HepG2 (cell line): ENCODE measurements at regions not wholly inside any gene's neighbourhood (a gene's known extent, or its start where the extent isn't known, plus 50 kb on each side); places are given as distances from the start of the nearest gene placed in this dataset.

Experiments
- ARNTL ChIP-seq: sonication (generic); formaldehyde crosslinking; IDR thresholded peaks from 2 replicates; pipeline ENCODE4 v1.4.0; 2020; ENCODE audit warnings: mild to moderate bottlenecking, missing genetic modification reagents
- BRD4 ChIP-seq: sonication (generic); formaldehyde crosslinking; IDR thresholded peaks from 2 replicates; pipeline ENCODE4 v1.4.0; 2020; ENCODE audit warnings: missing genetic modification reagents
- CEBPB ChIP-seq: IDR thresholded peaks from 2 replicates; pipeline ENCODE4 v1.6.1; 2011; ENCODE audit warnings: low read depth, low read length, improper control_type of control experiment, borderline replicate concordance
- GABPA ChIP-seq, 2 experiments: IDR thresholded peaks; 2 replicates each; pipeline ENCODE4 v1.6.1; 2011 to 2016; ENCODE audit warnings: low read depth in 2 of 2, low read length in 1 of 2, missing biosample characterization in 1 of 2, missing genetic modification characterization in 1 of 2
- NCOA5 ChIP-seq: sonication (generic); formaldehyde crosslinking; IDR thresholded peaks from 2 replicates; pipeline ENCODE4 v1.4.0; 2020; ENCODE audit warnings: missing genetic modification reagents
- SMAD9 ChIP-seq: sonication (generic); formaldehyde crosslinking; IDR thresholded peaks from 2 replicates; pipeline ENCODE4 v1.5.1; 2020; ENCODE audit warnings: mild to moderate bottlenecking, missing genetic modification reagents
- TOPORS ChIP-seq: sonication (generic); formaldehyde crosslinking; IDR thresholded peaks from 2 replicates; pipeline ENCODE4 v1.8.0; 2023; ENCODE audit warnings: mild to moderate bottlenecking, missing genetic modification reagents
- ZBTB3 ChIP-seq: sonication (generic); formaldehyde crosslinking; IDR thresholded peaks from 2 replicates; pipeline ENCODE4 v1.4.0; 2020; ENCODE audit warnings: low read depth, mild to moderate bottlenecking, moderate library complexity, missing genetic modification reagents, borderline replicate concordance
- ZNF317 ChIP-seq: sonication (generic); formaldehyde crosslinking; IDR thresholded peaks from 2 replicates; pipeline ENCODE4 v1.5.0; 2020; ENCODE audit warnings: mild to moderate bottlenecking, missing genetic modification reagents
- ZNF484 ChIP-seq: sonication (generic); formaldehyde crosslinking; IDR thresholded peaks from 2 replicates; pipeline ENCODE4 v1.5.1; 2020; ENCODE audit warnings: mild to moderate bottlenecking, low read depth, missing genetic modification reagents, borderline replicate concordance
- ZNF746 ChIP-seq: sonication (generic); formaldehyde crosslinking; IDR thresholded peaks from 2 replicates; pipeline ENCODE4 v1.8.0; 2022; ENCODE audit warnings: mild to moderate bottlenecking, missing genetic modification reagents
- TF ChIP-seq, protein P1 (sequence below): sonication (generic); formaldehyde crosslinking; IDR thresholded peaks from 2 replicates; pipeline ENCODE4 v1.9.0; 2021; ENCODE audit warnings: missing genetic modification reagents, mild to moderate bottlenecking, borderline replicate concordance
- TF ChIP-seq, protein P2 (sequence below): sonication (generic); formaldehyde crosslinking; IDR thresholded peaks from 2 replicates; pipeline ENCODE4 v1.8.0; 2023; ENCODE audit warnings: mild to moderate bottlenecking, missing genetic modification reagents
- TF ChIP-seq, protein P3 (sequence below), 2 experiments: sonication (generic) in 1 of 2; formaldehyde crosslinking in 1 of 2; IDR thresholded peaks; 2 replicates each; pipeline versions ENCODE4 v1.5.1 to v1.6.1; 2011 to 2020; ENCODE audit warnings: borderline replicate concordance in 1 of 2, low read depth in 1 of 2, low read length in 1 of 2, mild to moderate bottlenecking in 1 of 2, missing genetic modification reagents in 1 of 2, moderate library complexity in 1 of 2
- TF ChIP-seq, protein P4 (sequence below): sonication (generic); formaldehyde crosslinking; IDR thresholded peaks from 2 replicates; pipeline ENCODE4 v1.8.1; 2023; ENCODE audit warnings: mild to moderate bottlenecking, missing genetic modification reagents
- TF ChIP-seq, protein P5 (sequence below), 2 experiments: sonication (generic) in 1 of 2; formaldehyde crosslinking in 1 of 2; IDR thresholded peaks; 2 replicates each; pipeline versions ENCODE4 v1.6.1 to v1.9.0; 2014 to 2022; ENCODE audit warnings: antibody characterized with exemption in 1 of 2, borderline replicate concordance in 1 of 2, inconsistent platforms in 1 of 2, low read depth in 1 of 2, missing genetic modification reagents in 1 of 2

DNA sequence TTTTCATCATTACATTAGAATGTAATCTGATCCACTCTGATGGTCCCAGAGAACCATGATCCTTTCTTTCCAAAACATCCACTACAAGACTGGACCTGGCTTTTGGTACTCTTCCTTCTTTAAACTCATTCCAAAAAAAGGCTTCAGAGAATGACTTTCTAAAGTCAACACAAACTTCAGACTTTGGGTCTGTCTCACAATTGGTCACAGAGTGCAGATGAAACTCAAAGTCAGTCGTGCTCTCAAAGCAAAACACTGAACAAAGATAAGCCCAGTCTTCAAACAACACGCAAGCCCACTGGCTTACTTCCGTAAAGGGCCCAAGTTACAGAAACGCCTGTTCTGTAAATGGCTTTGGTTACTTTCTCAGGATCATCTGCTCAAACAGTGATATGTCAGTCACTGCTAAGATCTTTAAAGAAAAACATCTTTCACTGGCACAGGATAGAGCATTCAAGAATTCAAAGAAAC lies 250.9 kb upstream of the MKLN1 start (continued):
- no peak for TF ChIP-seq CEBPB
- no peak for TF ChIP-seq BRD4 (CRISPR knock-in tag)
- TF ChIP-seq, protein P1, sequence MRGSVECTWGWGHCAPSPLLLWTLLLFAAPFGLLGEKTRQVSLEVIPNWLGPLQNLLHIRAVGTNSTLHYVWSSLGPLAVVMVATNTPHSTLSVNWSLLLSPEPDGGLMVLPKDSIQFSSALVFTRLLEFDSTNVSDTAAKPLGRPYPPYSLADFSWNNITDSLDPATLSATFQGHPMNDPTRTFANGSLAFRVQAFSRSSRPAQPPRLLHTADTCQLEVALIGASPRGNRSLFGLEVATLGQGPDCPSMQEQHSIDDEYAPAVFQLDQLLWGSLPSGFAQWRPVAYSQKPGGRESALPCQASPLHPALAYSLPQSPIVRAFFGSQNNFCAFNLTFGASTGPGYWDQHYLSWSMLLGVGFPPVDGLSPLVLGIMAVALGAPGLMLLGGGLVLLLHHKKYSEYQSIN, result no peak
- TF ChIP-seq, protein P2, sequence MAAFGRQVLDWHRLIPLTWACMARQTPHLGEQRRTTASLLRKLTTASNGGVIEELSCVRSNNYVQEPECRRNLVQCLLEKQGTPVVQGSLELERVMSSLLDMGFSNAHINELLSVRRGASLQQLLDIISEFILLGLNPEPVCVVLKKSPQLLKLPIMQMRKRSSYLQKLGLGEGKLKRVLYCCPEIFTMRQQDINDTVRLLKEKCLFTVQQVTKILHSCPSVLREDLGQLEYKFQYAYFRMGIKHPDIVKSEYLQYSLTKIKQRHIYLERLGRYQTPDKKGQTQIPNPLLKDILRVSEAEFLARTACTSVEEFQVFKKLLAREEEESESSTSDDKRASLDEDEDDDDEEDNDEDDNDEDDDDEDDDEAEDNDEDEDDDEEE (CRISPR knock-in tag), result no peak
- TF ChIP-seq ARNTL (CRISPR knock-in tag), result peak; percentile 64; the same call in 1 of the 2 replicates
- no peak for TF ChIP-seq TOPORS (CRISPR knock-in tag)
- no peak for TF ChIP-seq ZNF484 (CRISPR knock-in tag)
- TF ChIP-seq SMAD9 (CRISPR knock-in tag), result no peak
- TF ChIP-seq ZBTB3 (CRISPR knock-in tag), result 0 out of 2 replicates have a peak, but pooled peaks have one; percentile 33
- peak; percentile 36; the same call in 1 of the 2 replicates for TF ChIP-seq ZNF746
- no peak for TF ChIP-seq GABPA (IDR thresholded peaks at IDR 0.05; ENCODE audit: low read depth, low read length)
- no peak for TF ChIP-seq GABPA (CRISPR knock-in tag; IDR thresholded peaks at IDR 0.05; ENCODE audit: low read depth)
- TF ChIP-seq, protein P3, sequence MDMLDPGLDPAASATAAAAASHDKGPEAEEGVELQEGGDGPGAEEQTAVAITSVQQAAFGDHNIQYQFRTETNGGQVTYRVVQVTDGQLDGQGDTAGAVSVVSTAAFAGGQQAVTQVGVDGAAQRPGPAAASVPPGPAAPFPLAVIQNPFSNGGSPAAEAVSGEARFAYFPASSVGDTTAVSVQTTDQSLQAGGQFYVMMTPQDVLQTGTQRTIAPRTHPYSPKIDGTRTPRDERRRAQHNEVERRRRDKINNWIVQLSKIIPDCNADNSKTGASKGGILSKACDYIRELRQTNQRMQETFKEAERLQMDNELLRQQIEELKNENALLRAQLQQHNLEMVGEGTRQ (IDR thresholded peaks at IDR 0.05; ENCODE audit: low read depth, low read length), result no peak
- TF ChIP-seq, protein P3 (CRISPR knock-in tag; IDR thresholded peaks at IDR 0.05; ENCODE audit: borderline replicate concordance), result no peak
- TF ChIP-seq ZNF317 (CRISPR knock-in tag), result no peak
- TF ChIP-seq, protein P4, sequence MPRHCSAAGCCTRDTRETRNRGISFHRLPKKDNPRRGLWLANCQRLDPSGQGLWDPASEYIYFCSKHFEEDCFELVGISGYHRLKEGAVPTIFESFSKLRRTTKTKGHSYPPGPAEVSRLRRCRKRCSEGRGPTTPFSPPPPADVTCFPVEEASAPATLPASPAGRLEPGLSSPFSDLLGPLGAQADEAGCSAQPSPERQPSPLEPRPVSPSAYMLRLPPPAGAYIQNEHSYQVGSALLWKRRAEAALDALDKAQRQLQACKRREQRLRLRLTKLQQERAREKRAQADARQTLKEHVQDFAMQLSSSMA (CRISPR knock-in tag), result no peak
- TF ChIP-seq, protein P5, sequence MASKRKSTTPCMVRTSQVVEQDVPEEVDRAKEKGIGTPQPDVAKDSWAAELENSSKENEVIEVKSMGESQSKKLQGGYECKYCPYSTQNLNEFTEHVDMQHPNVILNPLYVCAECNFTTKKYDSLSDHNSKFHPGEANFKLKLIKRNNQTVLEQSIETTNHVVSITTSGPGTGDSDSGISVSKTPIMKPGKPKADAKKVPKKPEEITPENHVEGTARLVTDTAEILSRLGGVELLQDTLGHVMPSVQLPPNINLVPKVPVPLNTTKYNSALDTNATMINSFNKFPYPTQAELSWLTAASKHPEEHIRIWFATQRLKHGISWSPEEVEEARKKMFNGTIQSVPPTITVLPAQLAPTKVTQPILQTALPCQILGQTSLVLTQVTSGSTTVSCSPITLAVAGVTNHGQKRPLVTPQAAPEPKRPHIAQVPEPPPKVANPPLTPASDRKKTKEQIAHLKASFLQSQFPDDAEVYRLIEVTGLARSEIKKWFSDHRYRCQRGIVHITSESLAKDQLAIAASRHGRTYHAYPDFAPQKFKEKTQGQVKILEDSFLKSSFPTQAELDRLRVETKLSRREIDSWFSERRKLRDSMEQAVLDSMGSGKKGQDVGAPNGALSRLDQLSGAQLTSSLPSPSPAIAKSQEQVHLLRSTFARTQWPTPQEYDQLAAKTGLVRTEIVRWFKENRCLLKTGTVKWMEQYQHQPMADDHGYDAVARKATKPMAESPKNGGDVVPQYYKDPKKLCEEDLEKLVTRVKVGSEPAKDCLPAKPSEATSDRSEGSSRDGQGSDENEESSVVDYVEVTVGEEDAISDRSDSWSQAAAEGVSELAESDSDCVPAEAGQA (IDR thresholded peaks at IDR 0.05; ENCODE audit: low read depth), result no peak
- TF ChIP-seq, protein P5 (CRISPR knock-in tag; IDR thresholded peaks at IDR 0.05; ENCODE audit: borderline replicate concordance), result no peak; the same call in 1 of the 2 replicates
- no peak for TF ChIP-seq NCOA5 (CRISPR knock-in tag)
